K562 (cell line): ENCODE measurements at regions not wholly inside any gene's neighbourhood (a gene's known extent, or its start where the extent isn't known, plus 50 kb on each side); places are given as distances from the start of the nearest gene placed in this dataset.

ENCODE experiments used
- ATAC-seq: fragments of 200-7000 bp; cut with Tn5 transposase; 3 replicates; pipeline ENCODE4 v1.9.1; 2020; ENCODE audit warnings: moderate library complexity
- BruUV-seq: library from RNA; stranded (reverse); fragments of 400-500 nt; replicated peaks from 2 replicates; lab custom pipeline; 2021; lab: Mats Ljungman, UMichigan
- CTCF ChIA-PET: fragments of 300-600 bp; formaldehyde crosslinking; extraction: SDS; loops from one replicate; lab custom pipeline; 2021; ENCODE audit warnings: low intra/inter-chr PET ratio; lab: Yijun Ruan, JAX
- POLR2A ChIA-PET: fragments of 300-600, 350-650 bp; sonication (Branson Sonifier 250); formaldehyde crosslinking; extraction: SDS; loops from one replicate; lab custom pipeline; 2021; ENCODE audit warnings: antibody characterized with exemption, inconsistent platforms; lab: Yijun Ruan, JAX
- DNase-seq, 4 experiments: peaks; one replicate each; pipeline versions ENCODE4 v3.0.0 to v3.0.0-alpha.2; 2011 to 2018; ENCODE audit warnings: low spot score in 3 of 4, mixed read lengths in 3 of 4; ENCODE audit errors: extremely low read depth in 1 of 4
- FAIRE-seq: peaks from 2 replicates; lab custom pipeline; 2011; peaks lifted over from hg19 to GRCh38; lab: Jason Lieb, UNC
- H2AFZ ChIP-seq: 2 replicates; pipeline ENCODE4 v1.6.0; 2011; ENCODE audit warnings: low read depth, low read length, control low read depth, inconsistent platforms
- H3K27ac ChIP-seq: fragments of 200-600 bp; 3 replicates; pipeline ENCODE4 v1.8.0; 2011; ENCODE audit warnings: low read depth, mild to moderate bottlenecking, control low read depth, inconsistent platforms, low read length, moderate library complexity, mixed read lengths; ENCODE audit errors: extremely low read depth
- H3K27me3 ChIP-seq, 2 experiments: fragments of 300-600 bp in 1 of 2; 2 replicates in 1 of 2; 3 replicates in 1 of 2; pipeline versions ENCODE4 v1.6.0 to v1.8.0; 2011; ENCODE audit warnings: inconsistent platforms in 2 of 2, low read length in 2 of 2, mild to moderate bottlenecking in 1 of 2, mixed read lengths in 1 of 2, moderate library complexity in 1 of 2; ENCODE audit not compliant: control insufficient read depth in 2 of 2, insufficient read depth in 2 of 2
- H3K36me3 ChIP-seq: fragments of 300-600 bp; 3 replicates; pipeline ENCODE4 v1.8.0; 2011; ENCODE audit warnings: mild to moderate bottlenecking, low read length, inconsistent platforms; ENCODE audit not compliant: control insufficient read depth, insufficient read depth
- H3K4me1 ChIP-seq, 2 experiments: fragments of 200-600 bp in 1 of 2; replicated peaks in 1 of 2; 2 replicates in 1 of 2; 3 replicates in 1 of 2; pipeline versions ENCODE4 v1.5.1 to v1.8.0; 2011; ENCODE audit warnings: inconsistent platforms in 2 of 2, low read length in 2 of 2, mild to moderate bottlenecking in 1 of 2, mixed read lengths in 1 of 2, moderate library complexity in 1 of 2; ENCODE audit not compliant: control insufficient read depth in 2 of 2, insufficient read depth in 2 of 2
- H3K4me2 ChIP-seq: 2 replicates; pipeline ENCODE4 v1.6.1; 2011; ENCODE audit warnings: low read length, control low read depth, inconsistent platforms, mixed read lengths; ENCODE audit not compliant: insufficient read depth
- H3K4me3 ChIP-seq: fragments of 200-600 bp; sonication (generic), shearing (Covaris generic); 2 replicates; pipeline ENCODE4 v1.5.1; 2016; ENCODE audit warnings: control low read depth, inconsistent platforms
- H3K79me2 ChIP-seq: fragments of 200-600 bp; 3 replicates; pipeline ENCODE4 v1.8.0; 2011; ENCODE audit warnings: low read length, inconsistent platforms; ENCODE audit not compliant: control insufficient read depth, insufficient read depth
- H3K9ac ChIP-seq, 2 experiments: 2 replicates each; pipeline versions ENCODE4 v1.6.0 to v1.6.1; 2011; ENCODE audit warnings: low read depth in 2 of 2, low read length in 2 of 2, control low read depth in 1 of 2, inconsistent platforms in 1 of 2, mild to moderate bottlenecking in 1 of 2, mixed read lengths in 1 of 2; ENCODE audit not compliant: insufficient read depth in 1 of 2
- H3K9me1 ChIP-seq: one replicate; pipeline ENCODE4 v1.6.0; 2011; ENCODE audit warnings: inconsistent platforms, mild to moderate bottlenecking, low read length, moderate library complexity; ENCODE audit not compliant: control insufficient read depth, insufficient read depth
- H3K9me3 ChIP-seq: replicated peaks from 2 replicates; pipeline ENCODE4 v1.5.1; 2011; ENCODE audit warnings: low read depth, low read length, inconsistent platforms; ENCODE audit not compliant: control insufficient read depth, insufficient read depth
- H4K20me1 ChIP-seq: replicated peaks from 2 replicates; pipeline ENCODE4 v1.6.1; 2011; ENCODE audit warnings: low read length, inconsistent platforms, mixed read lengths; ENCODE audit not compliant: control insufficient read depth, insufficient read depth
- ATF7 ChIP-seq: fragments of 450-650 bp; IDR thresholded peaks from 2 replicates; pipeline ENCODE4 v1.7.1; 2014; ENCODE audit warnings: mild to moderate bottlenecking, moderate library complexity
- CREBBP ChIP-seq: IDR thresholded peaks from one replicate; pipeline ENCODE4 v1.6.1; 2012; ENCODE audit warnings: low read depth, mild to moderate bottlenecking, control low read depth, inconsistent platforms, low read length
- HEY1 ChIP-seq: fragments of 250-450 bp; sonication (Bioruptor Pico); IDR thresholded peaks from 2 replicates; pipeline ENCODE4 v1.5.0; 2020; ENCODE audit warnings: mild to moderate bottlenecking, moderate library complexity, borderline replicate concordance
- KLF10 ChIP-seq: fragments of 250-450 bp; sonication (Bioruptor Pico); IDR thresholded peaks from 2 replicates; pipeline ENCODE4 v1.6.1; 2021; ENCODE audit warnings: matching md5 sums
- MEIS2 ChIP-seq: fragments of 450-650 bp; IDR thresholded peaks from 2 replicates; pipeline ENCODE4 v1.6.1; 2014; ENCODE audit warnings: mild to moderate bottlenecking; ENCODE audit not compliant: partially characterized antibody
- PRDM10 ChIP-seq: fragments of 450-650 bp; IDR thresholded peaks from 2 replicates; pipeline ENCODE4 v1.6.1; 2018; ENCODE audit not compliant: partially characterized antibody
- RAD51 ChIP-seq: fragments of 450-650 bp; IDR thresholded peaks from 2 replicates; pipeline ENCODE4 v1.7.1; 2016; ENCODE audit warnings: low read depth, mild to moderate bottlenecking, borderline replicate concordance
- TCFL5 ChIP-seq: fragments of 250-450 bp; sonication (Bioruptor Pico); conservative IDR thresholded peaks from 2 replicates; pipeline ENCODE4 v1.6.1; 2021; ENCODE audit warnings: mild to moderate bottlenecking, moderate library complexity, matching md5 sums
- ZBED1 ChIP-seq: IDR thresholded peaks from 2 replicates; pipeline ENCODE4 v1.6.1; 2014
- ZNF175 ChIP-seq: fragments of 200-800 bp; sonication (Bioruptor generic); IDR thresholded peaks from 2 replicates; pipeline ENCODE4 v1.6.1; 2016; ENCODE audit warnings: low read depth, mild to moderate bottlenecking, missing genetic modification characterization, missing compliant biosample characterization
- ZNF23 ChIP-seq: fragments of 250-450 bp; sonication (Bioruptor Pico); IDR thresholded peaks from 2 replicates; pipeline ENCODE4 v1.4.0; 2020; ENCODE audit warnings: mild to moderate bottlenecking
- WGBS: fragments of 100-300 bp; shearing (Covaris generic); methylation state at CpG from one replicate; pipeline ENCODE4 v1.1.6; 2016; ENCODE audit warnings: low coverage, mixed read lengths; ENCODE audit not compliant: insufficient coverage; ENCODE audit errors: missing lambda C conversion rate; 5-methylcytosine and 5-hydroxymethylcytosine counted together
- in situ Hi-C: fragments of 300-500 bp; cut with MboI; formaldehyde crosslinking; loops from 4 replicates; pipeline ENCODE4 v1.15.0; 2018; ENCODE audit warnings: inconsistent platforms, mixed read lengths
- intact Hi-C: fragments of 100-400 bp; cut with micrococcal nuclease; formaldehyde crosslinking; loops from 2 replicates; pipeline ENCODE4 v1.14.2; 2022
- TF ChIP-seq, protein P1 (sequence below), 2 experiments: IDR thresholded peaks in 1 of 2; conservative IDR thresholded peaks in 1 of 2; 2 replicates each; pipeline ENCODE4 v1.6.1; 2016; ENCODE audit warnings: low read depth in 2 of 2, mild to moderate bottlenecking in 1 of 2, missing compliant biosample characterization in 1 of 2, missing genetic modification characterization in 1 of 2, moderate library complexity in 1 of 2
- TF ChIP-seq, protein P2 (sequence below): fragments of 250-450 bp; sonication (Bioruptor Pico); IDR thresholded peaks from 2 replicates; pipeline ENCODE4 v1.8.0; 2021; ENCODE audit warnings: mild to moderate bottlenecking, moderate library complexity

DNA sequence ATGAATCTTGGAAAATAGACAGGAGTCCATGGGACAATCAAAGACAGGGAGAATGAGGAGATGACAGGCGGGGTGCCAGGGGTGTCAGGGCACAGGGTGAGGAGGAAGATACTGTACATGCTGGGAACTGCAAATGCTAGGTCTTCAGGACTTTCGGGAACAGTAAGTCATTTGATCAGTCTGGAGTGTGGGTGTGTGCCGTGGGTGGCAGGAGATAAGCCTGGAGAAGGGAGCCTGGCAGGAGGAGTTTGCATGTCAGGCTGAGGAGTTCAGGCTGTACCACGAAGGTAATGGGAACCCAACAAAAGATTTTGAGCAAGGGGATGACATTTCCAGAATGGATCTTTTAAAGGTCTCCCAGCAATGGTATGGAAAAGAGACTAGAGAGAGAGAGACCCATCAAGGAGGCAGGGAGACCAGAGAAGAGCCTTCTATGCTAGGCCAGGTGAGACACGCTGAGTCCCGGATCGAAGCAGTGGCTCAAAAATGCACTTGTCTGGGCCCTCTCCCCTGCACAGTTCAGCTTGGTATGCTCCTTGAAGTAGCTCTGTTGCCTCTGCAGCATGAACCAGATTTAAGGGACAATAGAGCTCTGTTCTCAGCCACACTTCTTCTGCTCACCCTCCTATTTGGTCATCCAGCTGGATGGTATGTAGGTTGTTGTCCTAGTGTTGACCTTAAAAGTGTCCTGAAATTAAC is 77.0 kb upstream of the FER start (continued):
- no peak for TF ChIP-seq KLF10 (CRISPR knock-in tag)
- TF ChIP-seq ZBED1 = no peak
- peak; percentile 95 for TF ChIP-seq PRDM10
- TF ChIP-seq ATF7 = 0 out of 2 replicates have a peak, but pooled peaks have one; percentile 27
- no peak for TF ChIP-seq ZNF175 (CRISPR knock-in tag)
- TF ChIP-seq, all 486 proteins: peak for 3

DNA sequence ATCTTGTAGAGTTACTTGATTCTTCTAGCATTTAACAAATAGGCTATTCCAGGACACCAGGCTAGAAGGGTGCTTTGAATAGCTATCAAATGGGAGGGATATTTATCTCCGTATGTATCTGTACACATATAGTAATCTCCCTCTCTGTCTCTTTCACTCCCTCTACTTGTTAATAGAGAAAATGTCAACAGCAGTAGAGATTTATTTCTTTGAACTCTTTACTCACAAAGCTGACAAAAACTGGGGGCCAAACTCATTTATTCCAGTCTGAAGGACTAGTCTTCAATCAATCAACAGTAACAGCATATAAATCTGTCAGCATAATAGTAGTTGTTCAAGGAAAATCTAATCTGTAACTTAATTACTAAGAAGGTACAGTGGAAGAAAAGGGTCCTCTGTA is 78.2 kb upstream of the FER start:
- no peaks in the 10 kb centered on the region for H3K4me1 ChIP-seq
- BruUV-seq = no TSS peak
- ATAC-seq (no peak), FAIRE-seq (no peak), DNase-seq (no peak)
- no peak overlapping the region for H3K4me2 ChIP-seq
- peaks cover 2 to 6% of the 10 kb centered on the region in 2 experiments; a peak in 3 of 5 replicates for H3K27me3 ChIP-seq
- CTCF ChIA-PET = no interaction called here
- H3K4me3 ChIP-seq = no peak overlapping the region
- no peaks in the 10 kb centered on the region for H3K9me3 ChIP-seq
- no peaks in the 10 kb centered on the region for H3K9me1 ChIP-seq
- H3K36me3 ChIP-seq = no peaks in the 10 kb centered on the region
- intact Hi-C loops = no loop called here
- H3K9ac ChIP-seq = no peak overlapping the region
- in situ Hi-C loops = no loop called here
- H3K27ac ChIP-seq = no peak overlapping the region
- POLR2A ChIA-PET = no interaction called here
- WGBS = 0% methylated on average over 1 of the region's 1 CpG
- TF ChIP-seq, protein P1, sequence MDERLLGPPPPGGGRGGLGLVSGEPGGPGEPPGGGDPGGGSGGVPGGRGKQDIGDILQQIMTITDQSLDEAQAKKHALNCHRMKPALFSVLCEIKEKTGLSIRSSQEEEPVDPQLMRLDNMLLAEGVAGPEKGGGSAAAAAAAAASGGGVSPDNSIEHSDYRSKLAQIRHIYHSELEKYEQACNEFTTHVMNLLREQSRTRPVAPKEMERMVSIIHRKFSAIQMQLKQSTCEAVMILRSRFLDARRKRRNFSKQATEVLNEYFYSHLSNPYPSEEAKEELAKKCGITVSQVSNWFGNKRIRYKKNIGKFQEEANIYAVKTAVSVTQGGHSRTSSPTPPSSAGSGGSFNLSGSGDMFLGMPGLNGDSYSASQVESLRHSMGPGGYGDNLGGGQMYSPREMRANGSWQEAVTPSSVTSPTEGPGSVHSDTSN (CRISPR knock-in tag; IDR thresholded peaks at IDR 0.05; ENCODE audit: low read depth) = no peak
- TF ChIP-seq, protein P1 (tag; conservative IDR thresholded peaks at IDR 0.05; ENCODE audit: low read depth) = peak; percentile 73
- TF ChIP-seq HEY1 (CRISPR knock-in tag) (no peak), ZNF23 (CRISPR knock-in tag) (no peak), MEIS2 (peak; percentile 43), RAD51 (no peak), CREBBP (no peak), TCFL5 (CRISPR knock-in tag) (no peak)
- TF ChIP-seq, protein P2, sequence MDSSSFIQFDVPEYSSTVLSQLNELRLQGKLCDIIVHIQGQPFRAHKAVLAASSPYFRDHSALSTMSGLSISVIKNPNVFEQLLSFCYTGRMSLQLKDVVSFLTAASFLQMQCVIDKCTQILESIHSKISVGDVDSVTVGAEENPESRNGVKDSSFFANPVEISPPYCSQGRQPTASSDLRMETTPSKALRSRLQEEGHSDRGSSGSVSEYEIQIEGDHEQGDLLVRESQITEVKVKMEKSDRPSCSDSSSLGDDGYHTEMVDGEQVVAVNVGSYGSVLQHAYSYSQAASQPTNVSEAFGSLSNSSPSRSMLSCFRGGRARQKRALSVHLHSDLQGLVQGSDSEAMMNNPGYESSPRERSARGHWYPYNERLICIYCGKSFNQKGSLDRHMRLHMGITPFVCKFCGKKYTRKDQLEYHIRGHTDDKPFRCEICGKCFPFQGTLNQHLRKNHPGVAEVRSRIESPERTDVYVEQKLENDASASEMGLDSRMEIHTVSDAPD (CRISPR knock-in tag) = no peak
- no peaks in the 10 kb centered on the region for H4K20me1 ChIP-seq
- H3K79me2 ChIP-seq = no peaks in the 10 kb centered on the region
- H2AFZ ChIP-seq = no peak overlapping the region
